ENCODE measurements at regions not wholly inside any gene's neighbourhood (a gene's known extent, or its start where the extent isn't known, plus 50 kb on each side); places are given as distances from the start of the nearest gene placed in this dataset.

DNA sequence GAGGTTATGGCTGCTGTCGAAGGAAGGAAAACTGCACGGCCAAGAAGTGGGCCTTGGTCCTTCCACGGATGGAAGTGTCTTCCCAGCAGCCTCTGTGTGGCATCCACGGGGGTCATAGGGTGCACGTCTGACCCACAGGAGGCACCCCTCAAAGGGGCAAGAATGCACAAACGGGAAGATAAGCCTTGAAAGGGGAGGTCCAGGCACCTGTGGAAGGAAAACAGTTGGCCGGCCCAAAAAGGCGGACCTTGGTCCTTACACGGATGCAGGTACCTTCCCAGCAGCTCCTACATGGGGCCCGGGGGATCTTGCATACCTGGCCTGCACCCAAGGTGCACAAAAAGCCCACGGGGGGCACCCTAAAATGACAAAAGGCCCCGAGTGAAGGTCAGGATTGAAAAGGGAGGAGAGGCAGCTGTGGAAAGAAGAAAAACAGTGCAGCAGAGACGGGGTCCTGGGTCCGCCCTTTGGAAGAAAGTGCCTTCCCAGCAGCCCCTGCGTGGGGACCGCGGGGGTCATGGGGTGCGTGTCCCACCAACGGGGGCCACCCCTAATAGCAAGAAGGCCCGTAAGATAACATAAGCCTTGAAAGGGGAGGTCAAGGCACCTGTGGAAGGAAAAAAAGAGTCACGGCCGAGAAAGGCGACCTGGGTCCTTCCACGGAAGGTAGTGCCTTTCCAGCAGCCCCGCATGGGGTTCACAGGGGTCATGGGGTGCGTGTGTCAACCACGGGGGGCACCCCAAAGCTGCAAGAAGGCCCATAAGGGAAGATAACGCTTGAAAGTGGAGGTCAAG, 276.1 kb downstream of the ALG10 start:
- no peak for DNase-seq (ENCODE audit: extremely low spot score in 2 of 2)
- H3K36me3 ChIP-seq: no peaks in the 10 kb centered on the region
- H3K9me3 ChIP-seq: no peaks in the 10 kb centered on the region
- H3K4me3 ChIP-seq: no peak overlapping the region
- no peaks in the 10 kb centered on the region for H3K27me3 ChIP-seq
- TF ChIP-seq CTCF (IDR thresholded peaks at IDR 0.05): no peak
- TF ChIP-seq POLR2AphosphoS5 (IDR thresholded peaks at IDR 0.05; ENCODE audit: insufficient read depth in 1 of 2, low read depth in 1 of 2): no peak
- TF ChIP-seq POLR2A (IDR thresholded peaks at IDR 0.05): no peak
- H3K4me1 ChIP-seq: no peaks in the 10 kb centered on the region
- no peak overlapping the region for H3K27ac ChIP-seq
- intact Hi-C loops (cut with DNase I): no loop called here

- no peak for DNase-seq (ENCODE audit: extremely low spot score in 2 of 2)
- Histone ChIP-seq H3K9me3 (no peaks in the 10 kb centered on the region), H3K4me3 (no peak overlapping the region)
Measured at GRCh38 chr12:34298971-34299801, 276.9 kb downstream of the ALG10 start.

DNA sequence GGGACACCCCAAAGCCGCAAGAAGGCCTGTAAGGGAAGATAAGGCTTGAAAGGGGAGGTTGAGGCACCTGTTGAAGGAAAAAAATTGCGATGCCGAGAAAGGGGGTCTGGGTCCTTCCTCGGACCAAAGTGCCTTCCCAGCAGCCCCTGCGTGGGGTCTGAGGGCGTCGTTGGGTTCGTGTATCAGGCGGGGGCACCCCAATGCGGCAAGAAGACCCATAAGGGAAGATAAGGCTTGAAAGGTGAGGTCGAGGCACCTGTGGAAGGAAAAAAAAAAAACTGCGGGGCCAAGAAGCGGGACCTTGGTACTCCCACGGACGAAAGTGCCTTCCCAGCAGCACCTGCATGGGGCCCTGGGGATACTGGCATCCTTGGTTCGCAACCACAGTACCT, 277.5 kb downstream of the ALG10 start:
- no peak overlapping the region for H3K27ac ChIP-seq
- H3K4me1 ChIP-seq: no peaks in the 10 kb centered on the region
- H3K27me3 ChIP-seq: no peaks in the 10 kb centered on the region
- no peak overlapping the region for H3K4me3 ChIP-seq
- no peaks in the 10 kb centered on the region for H3K36me3 ChIP-seq
- TF ChIP-seq POLR2A (IDR thresholded peaks at IDR 0.05) (no peak), CTCF (IDR thresholded peaks at IDR 0.05) (no peak), POLR2AphosphoS5 (IDR thresholded peaks at IDR 0.05; ENCODE audit: insufficient read depth in 1 of 2, low read depth in 1 of 2) (no peak)
- no peaks in the 10 kb centered on the region for H3K9me3 ChIP-seq
- intact Hi-C loops (cut with DNase I): no loop called here
- no peak for DNase-seq (ENCODE audit: extremely low spot score in 2 of 2)

More at GRCh38 chr12:34298971-34299801, 276.9 kb downstream of the ALG10 start:
- no peaks in the 10 kb centered on the region for H3K36me3 ChIP-seq
- no peak for TF ChIP-seq POLR2A (IDR thresholded peaks at IDR 0.05)
- TF ChIP-seq CTCF (IDR thresholded peaks at IDR 0.05): no peak
- no peak for TF ChIP-seq POLR2AphosphoS5 (IDR thresholded peaks at IDR 0.05; ENCODE audit: insufficient read depth in 1 of 2, low read depth in 1 of 2)
- intact Hi-C loops (cut with DNase I): no loop called here
- H3K4me1 ChIP-seq: no peaks in the 10 kb centered on the region
- H3K27me3 ChIP-seq: no peaks in the 10 kb centered on the region
- H3K27ac ChIP-seq: no peak overlapping the region

GRCh38 chr12:34300376-34301250, 278.3 kb downstream of the ALG10 start:
- Histone ChIP-seq H3K36me3 (no peaks in the 10 kb centered on the region), H3K4me1 (no peaks in the 10 kb centered on the region), H3K27ac (no peak overlapping the region), H3K27me3 (no peaks in the 10 kb centered on the region), H3K4me3 (no peak overlapping the region), H3K9me3 (no peaks in the 10 kb centered on the region)
- no peak for DNase-seq (ENCODE audit: extremely low spot score in 2 of 2)
- TF ChIP-seq POLR2AphosphoS5 (IDR thresholded peaks at IDR 0.05; ENCODE audit: insufficient read depth in 1 of 2, low read depth in 1 of 2) (no peak), POLR2A (IDR thresholded peaks at IDR 0.05) (no peak), CTCF (IDR thresholded peaks at IDR 0.05) (no peak)
- intact Hi-C loops (cut with DNase I): no loop called here

Measured in vagina (tissue), 2 donors.